HG02610 (cell line): ENCODE measurements at regions not wholly inside any gene's neighbourhood (a gene's known extent, or its start where the extent isn't known, plus 50 kb on each side); places are given as distances from the start of the nearest gene placed in this dataset.

ENCODE experiments used
- ATAC-seq: cut with Tn5 transposase; IDR thresholded peaks from one replicate; pipeline ENCODE4 v1.9.1; 2021; ENCODE audit warnings: mild to moderate bottlenecking, moderate library complexity; ENCODE audit not compliant: unreplicated experiment

- no peak for ATAC-seq
Observed at GRCh38 chr5:19406576-19407365, 581.2 kb downstream of the CDH18 start.

GRCh38 chr5:19408149-19408548 lies 579.9 kb downstream of the CDH18 start:
- ATAC-seq: no peak

- no peak for ATAC-seq
Observed at GRCh38 chr5:19411936-19412335, 576.1 kb downstream of the CDH18 start.
